ENCODE measurements at regions not wholly inside any gene's neighbourhood (a gene's known extent, or its start where the extent isn't known, plus 50 kb on each side); places are given as distances from the start of the nearest gene placed in this dataset.

- intact Hi-C loops (cut with micrococcal nuclease) (no loop called here), dilution Hi-C loops (cut with MboI; ENCODE audit: extremely low pct_ligation_motif_present, low sequenced_read_pairs) (no loop called here)
- Histone ChIP-seq H3K4me3 (replicated peaks in 1 of 3; ENCODE audit: insufficient read depth in 1 of 3, low read depth in 1 of 3, low read length in 3 of 3) (no peak overlapping the region), H4K20me1 (replicated peaks; ENCODE audit: control insufficient read depth, extremely low read depth, insufficient read depth, low read length) (no peaks in the 10 kb centered on the region), H3K4me2 (ENCODE audit: insufficient read depth, low read length) (no peak overlapping the region), H3K27me3 (ENCODE audit: control insufficient read depth in 2 of 2, insufficient read depth in 2 of 2, low read length in 2 of 2) (peaks cover 0 to 1% of the 10 kb centered on the region in 2 experiments), H3K9me3 (replicated peaks; ENCODE audit: control insufficient read depth, insufficient read depth, low read length) (no peaks in the 10 kb centered on the region), H3K9ac (replicated peaks; ENCODE audit: extremely low read depth, insufficient read depth, low read length) (no peak overlapping the region), H2AFZ (ENCODE audit: low read depth, low read length) (no peak overlapping the region), H3K4me1 (ENCODE audit: control insufficient read depth, extremely low read depth, insufficient read depth, low read length) (no peaks in the 10 kb centered on the region), H3K79me2 (ENCODE audit: control insufficient read depth, insufficient read depth, low read length) (no peaks in the 10 kb centered on the region), H3K9me1 (replicated peaks; ENCODE audit: control insufficient read depth, extremely low read depth, insufficient read depth, low read length) (no peaks in the 10 kb centered on the region), H3K36me3 (ENCODE audit: control insufficient read depth in 2 of 2, extremely low read depth in 1 of 2, insufficient read depth in 2 of 2, low read length in 2 of 2) (no peaks in the 10 kb centered on the region), H3K27ac (ENCODE audit: insufficient read depth, low read depth, low read length) (no peak overlapping the region)
- no TSS peak for BruUV-seq (replicated peaks)
- CTCF ChIA-PET = interaction anchor here (0.9 to 1.3 kb wide), 2 partner anchors 10 to 20 kb away, joined by 3 read pairs; no protein-coding TSS in a partner anchor
- DNase-seq (ENCODE audit: low read depth, low spot score) (no peak), FAIRE-seq (no peak)
- POLR2A ChIA-PET = no interaction called here
- TF ChIP-seq, protein P1, sequence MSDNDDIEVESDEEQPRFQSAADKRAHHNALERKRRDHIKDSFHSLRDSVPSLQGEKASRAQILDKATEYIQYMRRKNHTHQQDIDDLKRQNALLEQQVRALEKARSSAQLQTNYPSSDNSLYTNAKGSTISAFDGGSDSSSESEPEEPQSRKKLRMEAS (IDR thresholded peaks at IDR 0.05; ENCODE audit: insufficient read depth, insufficient read length) = no peak
- TF ChIP-seq POLR2A (IDR thresholded peaks at IDR 0.05; ENCODE audit: low read depth, low read length) (no peak), JUN (IDR thresholded peaks at IDR 0.05; ENCODE audit: borderline replicate concordance, insufficient read depth, insufficient read length, low read depth) (no peak), GATA2 (IDR thresholded peaks at IDR 0.05; ENCODE audit: insufficient read depth, insufficient read length, low read depth, low read length) (no peak), FOS (IDR thresholded peaks at IDR 0.05; ENCODE audit: borderline replicate concordance, insufficient read depth, low read length) (no peak), MYC (IDR thresholded peaks at IDR 0.05; ENCODE audit: low read depth, low read length) (no peak), EZH2 (IDR thresholded peaks at IDR 0.05; ENCODE audit: borderline replicate concordance, low read depth, low read length, severe bottlenecking) (no peak), POLR2AphosphoS5 (IDR thresholded peaks at IDR 0.05; ENCODE audit: insufficient read depth, low read depth, low read length) (no peak)
- TF ChIP-seq, protein P2, sequence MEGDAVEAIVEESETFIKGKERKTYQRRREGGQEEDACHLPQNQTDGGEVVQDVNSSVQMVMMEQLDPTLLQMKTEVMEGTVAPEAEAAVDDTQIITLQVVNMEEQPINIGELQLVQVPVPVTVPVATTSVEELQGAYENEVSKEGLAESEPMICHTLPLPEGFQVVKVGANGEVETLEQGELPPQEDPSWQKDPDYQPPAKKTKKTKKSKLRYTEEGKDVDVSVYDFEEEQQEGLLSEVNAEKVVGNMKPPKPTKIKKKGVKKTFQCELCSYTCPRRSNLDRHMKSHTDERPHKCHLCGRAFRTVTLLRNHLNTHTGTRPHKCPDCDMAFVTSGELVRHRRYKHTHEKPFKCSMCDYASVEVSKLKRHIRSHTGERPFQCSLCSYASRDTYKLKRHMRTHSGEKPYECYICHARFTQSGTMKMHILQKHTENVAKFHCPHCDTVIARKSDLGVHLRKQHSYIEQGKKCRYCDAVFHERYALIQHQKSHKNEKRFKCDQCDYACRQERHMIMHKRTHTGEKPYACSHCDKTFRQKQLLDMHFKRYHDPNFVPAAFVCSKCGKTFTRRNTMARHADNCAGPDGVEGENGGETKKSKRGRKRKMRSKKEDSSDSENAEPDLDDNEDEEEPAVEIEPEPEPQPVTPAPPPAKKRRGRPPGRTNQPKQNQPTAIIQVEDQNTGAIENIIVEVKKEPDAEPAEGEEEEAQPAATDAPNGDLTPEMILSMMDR (IDR thresholded peaks at IDR 0.05; ENCODE audit: extremely low read depth in 1 of 2, insufficient read depth in 1 of 2, low read depth in 1 of 2, low read length in 2 of 2) = no peak
Observed at GRCh38 chr12:87234898-87235297, 794.3 kb downstream of the C12orf50 start.

All from endothelial cell of umbilical vein (primary cell).